ENCODE measurements at regions not wholly inside any gene's neighbourhood (a gene's known extent, or its start where the extent isn't known, plus 50 kb on each side); places are given as distances from the start of the nearest gene placed in this dataset.

- DNase-seq = no peak
These were observed 329.7 kb upstream of the WWC1 start for GRCh38 chr5:167961731-167962130.

- DNase-seq = no peak
These were observed 326.9 kb upstream of the WWC1 start for GRCh38 chr5:167964529-167964928.

GRCh38 chr5:167965710-167966109, 325.7 kb upstream of the WWC1 start:
- no peak for DNase-seq

- no peak for DNase-seq
These were observed 324.5 kb upstream of the WWC1 start for GRCh38 chr5:167966979-167967378.

- no peak for DNase-seq
These were observed 323.8 kb upstream of the WWC1 start for GRCh38 chr5:167967494-167968177.

GRCh38 chr5:167968837-167969236, 322.6 kb upstream of the WWC1 start:
- DNase-seq = no peak

- DNase-seq = no peak
These were observed 321.4 kb upstream of the WWC1 start for GRCh38 chr5:167969998-167970397.

- no peak for DNase-seq
These were observed 319.7 kb upstream of the WWC1 start for GRCh38 chr5:167971706-167972105.

GRCh38 chr5:167973126-167973525, 318.3 kb upstream of the WWC1 start:
- DNase-seq = no peak

GRCh38 chr5:167984951-167985350, 306.5 kb upstream of the WWC1 start:
- DNase-seq = no peak

- DNase-seq = no peak
These were observed 306.1 kb upstream of the WWC1 start for GRCh38 chr5:167985373-167985772.

- no peak for DNase-seq
These were observed 303.8 kb upstream of the WWC1 start for GRCh38 chr5:167987490-167988280.

GRCh38 chr5:167992868-167993267, 298.6 kb upstream of the WWC1 start:
- DNase-seq = no peak

GRCh38 chr5:167993771-167994170, 297.7 kb upstream of the WWC1 start:
- DNase-seq = no peak

GRCh38 chr5:167995844-167996425, 295.5 kb upstream of the WWC1 start:
- no peak for DNase-seq

GRCh38 chr5:167998148-167998767, 293.2 kb upstream of the WWC1 start:
- DNase-seq = no peak

- DNase-seq = no peak
These were observed 292.3 kb upstream of the WWC1 start for GRCh38 chr5:167999182-167999581.

GRCh38 chr5:168001318-168001717, 290.1 kb upstream of the WWC1 start:
- no peak for DNase-seq

GRCh38 chr5:168002116-168002515, 289.3 kb upstream of the WWC1 start:
- no peak for DNase-seq

GRCh38 chr5:168005093-168005492, 286.4 kb upstream of the WWC1 start:
- no peak for DNase-seq

- no peak for DNase-seq
These were observed 285.5 kb upstream of the WWC1 start for GRCh38 chr5:168005936-168006335.

GRCh38 chr5:168006456-168007130, 284.9 kb upstream of the WWC1 start:
- DNase-seq = no peak

- no peak for DNase-seq
These were observed 284.2 kb upstream of the WWC1 start for GRCh38 chr5:168007286-168007685.

All from left hindlimb (tissue), 1 donor.